Activated naive CD4-positive, alpha-beta T cell treated with anti-CD3 and anti-CD28 coated beads, Interleukin-2, amount 50 U/mL, for 16 hours (primary cell): ENCODE measurements at regions not wholly inside any gene's neighbourhood (a gene's known extent, or its start where the extent isn't known, plus 50 kb on each side); places are given as distances from the start of the nearest gene placed in this dataset.

Experiments
- DNase-seq: peaks from one replicate; pipeline ENCODE4 v3.0.0-alpha.2; 2020

DNA sequence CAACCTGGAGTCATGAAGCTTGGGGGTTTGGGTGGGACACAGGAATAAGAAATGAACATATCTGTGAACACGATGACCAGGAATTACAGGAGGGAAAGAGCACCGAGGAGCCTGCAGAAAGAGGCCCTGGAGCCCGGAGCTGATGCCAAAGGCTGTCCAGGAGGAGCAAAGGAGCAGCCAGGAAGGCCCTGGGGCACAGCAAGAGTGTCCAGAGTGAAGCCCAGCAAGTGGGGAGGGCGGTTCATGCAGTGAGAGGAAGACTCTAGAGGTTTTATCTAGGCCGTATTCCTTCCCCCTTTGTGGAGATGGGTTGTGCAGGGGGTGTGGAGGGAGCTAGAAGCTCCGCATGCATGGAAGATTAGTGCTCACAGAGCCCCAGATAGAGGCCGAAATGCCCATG is 318.4 kb downstream of the GADD45G start:
- DNase-seq: no peak

DNA sequence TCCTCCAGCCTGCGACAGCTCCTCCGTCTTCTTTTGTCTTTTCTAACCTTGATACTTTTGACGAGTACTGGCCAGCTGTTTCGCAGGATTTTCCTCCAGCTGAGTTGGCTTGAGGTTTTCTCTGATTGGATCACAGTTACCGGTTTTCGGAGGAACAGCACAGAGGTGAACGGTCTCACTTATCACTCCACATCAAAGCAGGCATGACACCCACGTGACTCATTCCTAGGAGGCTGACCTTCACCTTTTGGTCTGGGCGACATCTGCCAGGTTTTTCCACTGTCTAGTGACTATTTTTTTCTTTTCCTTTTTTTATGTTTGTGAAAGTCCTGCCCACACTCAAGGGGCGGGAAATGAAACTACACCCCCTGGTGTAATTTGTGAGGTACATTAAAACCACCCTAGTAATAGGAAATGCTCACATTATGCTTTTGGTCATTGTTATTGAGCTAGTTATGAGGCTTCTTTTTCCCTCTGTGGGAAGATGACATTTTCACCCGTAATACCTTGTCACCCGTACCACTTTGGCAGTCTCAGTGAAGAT is 319.2 kb downstream of the GADD45G start:
- peak; percentile 47 for DNase-seq

DNA sequence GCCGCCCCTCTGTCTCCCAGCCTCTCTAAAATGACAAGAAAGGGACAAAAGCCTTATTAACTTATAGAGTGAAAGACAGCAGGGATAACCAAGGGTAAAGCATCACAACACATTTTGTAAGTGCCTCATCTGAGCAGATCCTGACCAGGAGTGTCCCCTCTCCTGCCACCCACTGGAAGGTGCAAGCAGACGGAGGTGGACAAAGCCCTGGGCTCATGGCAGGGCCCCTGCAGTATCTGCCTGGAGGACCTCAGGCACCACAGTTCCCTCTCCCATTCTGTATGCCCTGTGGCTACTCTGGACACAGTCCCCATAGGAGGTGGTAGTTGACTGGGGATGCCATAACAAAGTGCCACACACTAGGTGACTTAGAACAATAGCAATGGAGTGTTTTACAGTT is 319.8 kb downstream of the GADD45G start:
- no peak for DNase-seq

DNA sequence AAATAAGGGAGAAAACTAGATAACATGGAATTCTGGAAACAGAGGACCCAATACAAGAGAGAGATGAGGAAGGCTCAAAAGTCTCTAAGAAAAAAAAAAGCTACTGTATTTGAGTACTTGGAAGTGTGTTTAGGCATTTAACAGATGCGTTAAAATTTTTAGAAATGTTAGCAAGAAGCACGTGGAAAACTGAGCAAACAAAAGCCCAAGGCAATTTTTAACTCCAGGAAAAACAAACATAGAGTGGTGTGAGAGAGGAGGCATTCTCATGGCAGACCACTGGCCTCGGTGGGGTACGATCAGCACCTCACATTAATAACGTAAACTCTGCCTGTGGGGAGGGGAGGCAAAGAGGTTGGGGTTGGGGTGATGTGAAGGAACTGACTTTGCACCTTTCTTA is 321.4 kb downstream of the GADD45G start:
- no peak for DNase-seq

DNA sequence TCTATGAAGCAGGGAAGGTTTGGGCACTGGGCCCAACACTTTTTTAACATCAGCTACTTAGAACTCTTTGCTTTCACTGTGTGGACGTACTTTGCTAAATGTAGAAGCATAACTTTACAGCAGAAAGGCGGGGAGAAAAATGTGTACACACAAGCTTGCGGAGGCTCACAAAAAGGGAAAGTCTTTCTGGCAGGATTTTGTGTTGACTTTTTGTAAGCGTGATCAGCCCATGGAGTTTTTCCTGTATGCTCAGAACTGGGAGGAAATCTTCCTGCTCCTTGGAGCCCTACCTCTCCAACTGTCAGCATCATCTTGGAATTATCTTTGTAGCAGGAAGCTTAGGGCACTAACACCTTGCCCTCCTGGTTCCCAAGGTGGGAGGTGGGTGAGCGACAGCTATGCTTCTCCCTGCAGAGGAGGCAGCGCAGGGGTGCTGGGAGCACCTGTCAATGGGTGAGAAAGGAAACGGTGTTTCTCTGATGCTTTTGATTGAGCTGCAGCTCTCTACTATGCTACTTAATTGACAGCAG is 321.9 kb downstream of the GADD45G start:
- no peak for DNase-seq

DNA sequence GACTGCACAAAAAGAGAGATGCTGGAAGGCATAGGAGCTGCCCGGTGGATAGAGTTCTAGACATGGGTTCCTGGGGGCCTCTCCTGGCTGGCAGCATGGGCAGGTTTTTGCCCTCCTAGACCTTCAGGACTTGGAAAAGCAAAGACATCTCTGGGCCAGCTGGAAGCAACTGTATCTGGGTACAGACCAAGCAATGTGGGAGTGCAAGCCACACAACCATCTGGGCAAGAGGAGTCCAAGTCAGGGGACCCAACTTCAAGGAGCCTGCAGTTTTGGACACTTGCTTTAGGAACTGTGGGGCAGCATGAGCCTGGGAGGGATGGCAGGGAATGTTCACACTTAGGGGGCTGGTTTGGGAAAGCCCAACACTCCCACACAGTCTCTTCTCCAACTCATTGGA is 323.3 kb downstream of the GADD45G start:
- no peak for DNase-seq

DNA sequence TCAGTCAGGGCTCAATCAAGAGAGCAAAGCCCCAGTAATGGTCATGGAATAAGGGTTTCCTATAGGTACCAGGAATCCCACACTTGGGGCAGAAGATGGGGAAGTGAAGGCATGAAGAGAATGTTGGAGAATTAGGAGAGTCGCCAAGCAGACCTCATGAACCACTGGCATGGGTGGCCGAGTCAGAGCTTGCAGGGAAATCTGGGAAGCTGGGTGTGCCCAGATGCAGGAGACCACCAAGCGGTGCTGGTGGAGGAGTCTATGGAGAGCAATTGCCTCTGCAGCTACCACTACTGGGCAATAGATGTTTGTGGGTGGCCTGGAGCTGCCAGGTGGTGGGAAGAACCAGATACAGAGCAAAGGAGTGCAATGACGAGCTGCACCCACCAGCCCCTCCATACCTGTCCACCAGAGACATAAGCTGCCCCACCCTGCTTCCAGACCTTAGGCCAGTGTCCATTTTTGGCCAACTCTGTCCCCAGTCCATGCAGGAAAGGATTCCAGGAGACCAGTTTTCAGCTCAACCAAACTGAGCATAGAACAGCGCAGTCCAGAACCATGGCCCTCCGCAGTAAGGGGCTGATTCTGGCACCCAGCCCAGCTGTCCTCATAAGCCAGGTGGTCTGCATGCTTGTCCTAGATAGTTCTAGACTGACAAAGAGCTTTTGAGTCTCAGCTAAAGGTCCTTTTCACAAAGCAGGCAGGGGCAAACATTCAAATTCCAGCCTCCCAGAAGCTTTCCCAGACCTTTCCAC is 323.9 kb downstream of the GADD45G start:
- DNase-seq: no peak

DNA sequence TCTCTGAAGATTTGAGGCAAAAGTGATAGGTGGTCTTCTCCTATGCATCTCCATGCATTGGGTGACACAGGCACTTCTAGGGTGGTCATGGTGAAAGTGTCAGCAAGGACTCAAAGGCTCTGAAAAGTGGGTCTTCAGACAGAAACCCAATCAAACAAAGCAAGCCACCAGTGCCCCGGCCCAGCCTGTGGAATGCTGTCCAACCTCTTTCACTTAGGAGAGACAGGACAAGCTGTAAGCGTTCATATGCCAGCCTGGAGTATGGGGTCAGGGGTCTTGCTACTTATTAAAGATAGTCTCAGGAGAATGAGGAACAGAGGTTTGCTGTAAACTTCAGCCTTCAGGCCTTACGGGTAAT is 324.5 kb downstream of the GADD45G start:
- DNase-seq: no peak

DNA sequence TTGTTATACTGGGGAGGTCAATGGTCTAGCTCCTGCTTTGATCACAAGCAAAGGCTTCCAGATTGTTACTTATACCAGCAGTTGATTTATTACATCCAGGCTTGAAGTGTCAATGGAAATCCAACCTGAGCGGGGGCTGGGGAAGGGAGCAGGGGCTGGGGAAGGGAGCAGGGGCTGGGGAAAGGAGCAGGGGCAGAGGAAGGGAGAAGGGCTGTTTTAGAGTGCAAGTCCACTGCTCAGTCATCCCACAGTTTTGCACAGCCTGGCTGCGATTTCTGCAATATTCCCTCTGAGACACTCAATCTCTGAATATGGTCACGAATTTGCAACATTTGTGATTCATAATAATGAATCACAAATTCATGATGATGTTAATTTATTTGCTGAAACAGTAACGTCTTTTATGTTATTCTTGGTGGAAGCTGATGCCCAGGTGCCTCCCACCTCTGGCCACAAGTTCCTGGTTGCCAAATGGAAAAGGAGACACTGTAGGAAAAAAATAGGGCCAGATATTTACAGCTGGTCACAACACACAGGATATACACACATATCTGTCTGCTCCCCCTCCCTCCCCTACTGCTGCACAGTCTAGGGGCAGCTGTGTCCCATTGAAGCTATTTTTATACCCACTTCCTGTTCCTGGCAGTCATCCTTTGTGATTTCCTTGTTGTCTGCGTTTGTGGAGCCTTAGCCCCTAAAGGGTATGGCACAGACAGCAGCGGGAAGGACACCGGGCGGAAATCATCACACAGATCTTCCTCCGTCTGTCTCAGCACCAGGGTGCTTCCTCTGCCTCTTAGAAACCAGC is 325.1 kb downstream of the GADD45G start:
- DNase-seq: no peak

DNA sequence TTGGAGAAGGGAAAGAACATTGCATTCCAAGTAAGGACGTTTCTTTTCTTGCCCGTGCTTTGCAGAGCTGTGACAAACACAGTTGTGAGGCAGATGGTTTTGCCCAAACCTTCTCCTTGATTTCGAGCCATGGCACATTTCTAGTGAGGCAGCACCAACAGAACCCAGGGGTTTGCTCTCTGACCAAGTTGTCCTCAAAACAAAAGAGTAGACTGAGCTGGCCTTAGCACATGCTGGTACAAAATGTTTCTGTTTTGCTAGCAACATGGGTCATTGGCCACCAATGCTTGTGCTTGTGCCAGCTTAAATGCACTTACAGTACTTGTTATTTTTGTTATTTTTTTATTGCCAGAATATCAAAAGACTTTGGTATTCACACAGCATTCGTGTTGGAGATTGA is 328.8 kb downstream of the GADD45G start:
- no peak for DNase-seq

DNA sequence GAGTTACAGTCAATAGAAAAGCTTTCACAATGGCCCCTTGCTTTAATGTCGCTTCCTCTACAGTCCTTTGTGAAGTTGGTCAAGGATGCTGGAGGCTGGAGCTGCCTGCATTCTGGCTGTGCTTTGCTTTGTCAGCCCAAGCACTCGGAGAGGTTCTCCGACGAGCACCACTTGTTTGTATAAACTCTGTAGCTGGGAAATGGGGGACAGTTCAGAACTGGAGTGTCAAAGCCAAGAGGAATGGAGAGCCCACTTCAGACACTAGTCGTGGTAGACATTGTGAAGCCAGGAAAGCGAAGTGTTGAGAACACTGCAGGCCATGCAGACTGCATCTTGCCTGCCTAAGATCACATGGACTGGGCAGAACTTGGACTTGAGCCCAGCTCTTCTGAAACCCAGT is 330.3 kb downstream of the GADD45G start:
- no peak for DNase-seq

DNA sequence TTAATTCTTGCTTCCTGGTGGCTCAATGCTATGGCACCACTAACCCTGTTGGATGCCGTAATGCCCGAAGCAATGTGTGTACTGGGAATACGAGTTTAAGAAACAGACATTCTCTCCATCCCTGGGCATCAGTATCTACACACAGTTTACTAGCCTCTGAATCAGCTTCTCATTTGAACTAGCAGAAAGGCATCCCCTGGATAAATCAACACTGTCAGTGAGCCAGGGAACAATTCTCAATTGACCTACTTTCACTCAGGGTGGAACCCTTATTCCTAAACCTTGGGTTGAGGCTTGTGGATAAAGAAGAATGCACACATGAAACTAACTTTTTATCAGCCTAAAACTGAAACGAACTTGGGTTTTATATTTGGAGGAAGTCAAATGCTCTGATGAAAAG is 331.0 kb downstream of the GADD45G start:
- no peak for DNase-seq

DNA sequence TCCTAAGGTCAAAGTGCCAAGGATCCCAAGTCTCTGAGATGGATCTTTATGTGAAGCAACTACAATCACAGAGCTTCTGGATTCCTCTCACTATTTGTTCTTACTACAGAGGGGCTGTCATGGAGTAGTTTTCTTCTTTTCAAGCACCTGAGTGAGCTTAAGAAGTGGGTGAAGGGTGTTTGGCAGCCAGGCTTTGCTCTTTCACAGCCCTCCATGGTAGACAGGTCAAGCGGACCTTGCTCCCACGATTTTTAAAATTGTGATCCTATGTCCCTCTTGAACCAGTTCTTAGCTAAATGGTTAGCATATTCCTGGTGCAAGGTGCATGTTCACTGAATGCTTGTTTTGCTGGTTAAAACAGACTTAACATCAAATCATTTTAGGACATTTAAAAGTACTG is 332.2 kb downstream of the GADD45G start:
- DNase-seq: no peak

DNA sequence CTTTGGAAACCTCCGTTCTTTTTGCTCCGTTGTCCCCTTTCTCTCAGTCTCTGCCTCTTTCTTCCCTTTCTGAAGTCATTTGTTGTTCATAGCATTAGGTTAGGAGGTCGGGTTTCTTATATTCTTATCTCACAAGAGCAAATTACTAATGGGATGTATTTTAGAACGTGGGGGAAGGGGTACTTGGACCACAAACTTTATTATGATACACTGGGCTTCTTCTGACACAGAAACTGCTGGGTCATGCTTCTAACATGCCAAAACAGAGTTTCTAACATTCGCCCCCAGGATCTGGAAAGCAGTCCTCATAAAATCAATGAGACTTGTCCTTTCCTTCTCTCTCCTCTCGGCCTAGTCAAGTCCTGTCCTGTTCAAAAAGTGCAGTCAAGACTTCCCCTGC is 334.4 kb downstream of the GADD45G start:
- no peak for DNase-seq

DNA sequence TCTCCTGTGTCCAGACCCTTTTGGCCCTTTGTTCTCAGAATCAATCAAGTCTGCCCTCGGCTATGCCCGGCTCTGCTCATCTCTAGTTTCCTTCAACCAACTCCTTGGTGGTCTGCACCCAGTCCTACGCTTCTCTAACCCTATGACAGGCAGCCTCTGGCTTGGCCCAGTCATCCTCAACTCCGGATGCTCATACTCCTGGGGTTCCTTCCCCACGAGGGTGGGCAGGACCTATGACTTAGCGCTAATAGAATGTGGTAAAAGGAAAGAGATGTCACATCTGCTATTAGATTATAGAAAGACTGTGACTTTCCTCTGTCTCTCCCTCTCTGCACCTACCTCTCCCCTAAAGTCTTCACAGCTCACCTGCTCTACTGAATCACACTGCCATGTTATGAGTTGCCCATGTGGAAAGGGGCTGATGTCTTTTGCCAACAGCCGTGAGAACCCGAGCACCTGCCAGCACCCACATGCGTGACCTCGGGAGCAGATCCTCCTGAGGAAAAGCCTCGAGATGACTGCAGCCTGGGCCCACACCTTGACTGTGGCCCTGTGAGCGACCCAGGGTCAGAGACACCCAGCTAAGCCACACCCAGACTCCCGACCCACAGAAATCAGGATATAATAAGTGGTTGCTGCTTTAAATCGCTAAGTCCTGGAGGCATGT is 334.9 kb downstream of the GADD45G start:
- no peak for DNase-seq

DNA sequence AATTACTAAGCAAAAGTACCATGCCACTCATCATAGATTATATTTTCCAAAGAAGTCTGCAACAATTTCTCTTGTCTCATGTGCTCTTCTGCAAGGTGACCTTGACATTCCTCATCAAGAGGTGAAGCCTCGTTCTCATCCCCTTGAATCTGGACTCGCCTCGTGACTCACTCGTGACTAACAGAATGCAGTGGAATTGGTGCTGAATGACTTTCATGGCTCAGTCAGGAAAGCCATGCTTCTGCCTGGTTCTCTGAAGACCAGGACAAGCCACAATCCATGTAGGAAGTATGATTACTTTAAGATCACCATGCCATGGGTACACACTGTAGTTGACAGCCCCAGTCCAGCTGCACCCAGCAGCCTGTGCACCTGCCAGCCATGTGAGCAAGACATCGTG is 335.8 kb downstream of the GADD45G start:
- no peak for DNase-seq

DNA sequence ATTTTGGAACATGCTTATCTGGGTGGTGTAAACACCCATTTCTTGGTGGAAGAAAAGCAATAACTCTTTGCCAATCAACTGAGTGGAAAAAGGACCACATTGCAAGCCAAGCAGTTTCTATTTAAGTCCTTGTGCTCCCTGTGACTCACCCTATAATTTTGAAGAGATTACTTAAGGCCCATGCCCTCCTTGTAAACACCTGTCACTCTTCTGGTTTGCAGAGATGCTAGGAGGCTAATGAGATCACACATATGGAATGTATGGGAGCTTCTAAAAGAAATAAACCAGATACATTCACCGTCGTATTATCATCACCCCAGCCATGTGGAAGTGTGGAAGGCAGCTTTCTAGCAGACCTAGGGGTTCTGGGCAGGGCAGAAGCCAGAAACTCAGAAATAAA is 337.1 kb downstream of the GADD45G start:
- DNase-seq: no peak

DNA sequence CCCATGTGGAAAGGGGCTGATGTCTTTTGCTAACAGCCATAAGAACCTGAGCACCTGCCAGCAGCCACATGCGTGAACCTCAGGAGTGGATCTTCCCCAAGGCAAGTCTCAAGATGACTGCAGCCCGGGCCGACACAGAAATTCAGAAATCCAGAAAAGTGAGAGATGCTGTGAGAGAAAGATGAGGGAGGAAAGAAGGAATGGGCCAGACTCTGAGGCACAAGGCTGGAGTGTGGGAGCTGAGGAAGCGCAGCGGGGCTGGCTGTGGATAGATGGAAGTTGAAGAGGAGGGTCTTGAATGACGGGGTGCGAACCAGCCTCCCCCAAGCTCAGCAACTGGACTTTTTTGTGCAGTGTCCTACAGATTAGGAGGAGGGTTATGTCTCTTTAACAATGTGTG is 337.8 kb downstream of the GADD45G start:
- no peak for DNase-seq

DNA sequence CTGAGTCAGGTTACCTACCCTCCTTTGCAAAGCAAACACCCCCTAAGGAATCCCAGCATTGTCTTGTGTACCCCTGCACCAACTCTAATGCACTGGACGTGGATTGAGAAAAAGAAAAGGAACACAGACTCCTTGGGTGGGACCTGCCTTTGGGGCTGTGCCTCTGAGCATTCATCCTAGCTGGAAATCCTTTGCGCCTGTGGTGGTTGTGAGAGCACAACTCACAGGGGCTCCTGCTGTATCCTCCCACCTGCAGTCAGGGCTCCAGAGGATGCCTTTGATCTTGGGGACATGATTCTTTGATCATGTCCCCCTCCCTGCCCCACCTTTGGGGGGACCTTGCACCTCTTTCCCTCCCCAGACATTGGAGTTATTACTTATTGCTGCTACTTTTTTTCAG is 338.5 kb downstream of the GADD45G start:
- no peak for DNase-seq

DNA sequence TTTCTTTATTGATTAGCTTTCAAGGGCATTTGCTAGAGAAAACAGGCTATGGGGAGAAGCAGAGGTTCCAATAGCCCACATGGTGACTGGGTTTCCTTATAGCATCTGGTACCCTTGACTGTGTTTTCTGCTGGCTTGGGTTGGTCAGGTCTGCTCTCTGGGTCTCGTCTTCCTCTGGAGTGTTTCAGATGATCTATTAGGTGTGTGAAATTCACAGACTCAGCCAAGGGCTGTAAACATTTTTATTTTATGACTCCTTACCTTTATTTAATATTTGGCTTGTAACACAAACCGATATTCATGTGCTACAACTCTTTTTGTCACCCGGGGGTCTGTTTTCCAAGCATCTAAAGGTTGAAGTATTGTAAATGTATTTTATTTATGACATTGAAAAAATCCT is 338.9 kb downstream of the GADD45G start:
- no peak for DNase-seq

DNA sequence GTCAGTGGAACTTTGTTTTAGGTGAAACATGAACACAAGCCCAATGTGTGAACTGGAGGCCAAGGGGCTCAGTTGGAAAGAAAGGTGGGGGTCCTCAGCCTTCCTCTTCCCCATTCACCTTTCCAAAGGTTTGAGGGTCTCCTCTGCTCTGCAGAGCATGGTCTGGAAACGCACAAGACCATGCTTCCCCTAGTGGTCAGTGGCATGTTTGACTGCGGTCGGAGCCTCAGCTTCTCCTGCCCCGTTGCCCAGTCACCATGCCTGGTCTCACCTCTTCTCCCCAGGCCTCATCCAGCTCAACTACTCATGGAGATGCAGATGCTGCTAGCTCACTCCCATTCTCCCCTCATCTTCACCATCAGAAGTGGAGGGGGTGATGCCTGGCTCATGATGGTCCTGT is 340.3 kb downstream of the GADD45G start:
- no peak for DNase-seq

DNA sequence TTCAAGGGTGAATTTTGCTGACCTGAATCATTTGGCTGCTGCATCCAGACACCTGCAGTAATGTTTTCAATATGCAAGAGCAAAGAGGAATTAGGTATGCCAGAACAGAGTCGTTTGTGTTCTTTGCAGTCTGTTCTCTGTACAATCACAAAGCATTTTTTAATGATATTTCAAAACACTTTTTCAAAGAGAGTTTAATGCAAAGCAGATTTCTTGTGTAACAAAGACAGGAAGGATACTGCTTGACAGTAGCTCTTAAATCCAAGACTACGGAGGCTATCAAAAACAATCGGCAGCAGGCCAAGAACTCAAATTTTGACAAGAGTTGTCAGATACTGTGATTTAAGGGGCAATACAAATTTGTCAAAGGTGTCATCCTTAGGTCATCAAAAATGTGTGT is 341.9 kb downstream of the GADD45G start:
- DNase-seq: no peak

DNA sequence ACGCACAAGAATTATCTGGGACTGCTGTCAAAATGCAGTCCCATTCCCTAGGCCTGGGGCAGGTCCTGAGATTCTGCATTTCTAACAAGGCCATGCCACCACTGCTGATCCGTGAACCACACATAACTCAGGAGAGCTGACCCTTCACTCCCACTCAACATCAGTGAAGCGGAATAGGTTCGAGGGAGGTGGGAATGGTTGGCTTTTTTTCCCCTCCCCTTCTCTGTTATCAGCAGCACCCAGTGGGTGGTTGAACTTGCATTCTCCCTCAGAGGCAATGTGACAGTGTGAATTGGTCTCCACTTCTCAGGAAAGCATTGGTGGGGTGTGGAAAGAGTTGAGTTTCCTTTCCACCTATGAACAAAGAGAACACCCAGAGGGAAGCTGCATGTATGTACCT is 344.3 kb downstream of the GADD45G start:
- no peak for DNase-seq

DNA sequence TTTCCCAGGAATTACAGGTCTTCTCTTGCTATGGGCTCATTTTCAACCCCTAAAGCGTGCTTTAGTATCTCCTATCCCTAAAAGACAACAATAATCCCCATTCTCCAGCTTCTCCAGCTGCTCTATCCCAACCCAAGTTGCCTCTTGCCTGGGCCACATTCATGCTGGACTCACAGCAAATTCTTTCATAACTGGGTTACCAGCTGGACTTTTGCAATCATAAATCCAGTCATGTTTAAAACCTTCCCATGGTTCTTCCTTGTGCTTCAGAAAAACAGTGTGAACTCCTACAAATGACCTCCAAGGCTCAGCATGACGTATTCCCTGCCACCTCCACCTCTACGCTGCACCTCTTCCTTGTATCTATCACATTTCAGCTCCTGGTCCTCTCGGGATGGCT is 346.9 kb downstream of the GADD45G start:
- no peak for DNase-seq
